IPS-NIHi11 (cell line): ENCODE measurements at regions not wholly inside any gene's neighbourhood (a gene's known extent, or its start where the extent isn't known, plus 50 kb on each side); places are given as distances from the start of the nearest gene placed in this dataset.
"Not testable (repeated sequence)": the region's sequence is repeated elsewhere in the genome, so short reads cannot be mapped to it uniquely, and the experiment has no call there.

Source experiments
- DNase-seq: peaks from one replicate; pipeline ENCODE4 v3.0.0; 2012; ENCODE audit warnings: mixed read lengths, low spot score

GRCh38 chr5:142222225-142222865 lies 102.5 kb downstream of the SPRY4 start:
- DNase-seq = no peak

GRCh38 chr5:142221091-142221860 lies 103.5 kb downstream of the SPRY4 start:
- no peak for DNase-seq

DNA sequence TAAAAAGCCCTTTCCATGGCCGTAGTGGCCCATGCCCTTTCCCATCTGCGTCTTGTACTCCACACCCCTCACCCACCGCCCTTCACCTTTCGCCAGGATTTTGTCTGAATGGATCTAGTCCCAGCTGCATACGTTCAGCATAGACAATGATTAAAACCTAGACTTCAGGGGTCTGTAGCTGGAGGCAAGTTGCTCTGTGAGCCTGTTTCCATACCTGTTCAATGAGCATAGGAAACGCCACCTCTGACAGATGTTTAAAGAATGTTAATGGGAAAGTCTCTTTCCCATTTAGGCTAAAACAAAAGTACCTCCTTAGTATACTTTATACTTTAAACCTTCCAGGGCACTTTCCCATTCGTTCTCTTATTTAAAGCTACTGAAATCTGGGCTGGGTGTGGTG lies 105.7 kb downstream of the SPRY4 start:
- DNase-seq = no peak

GRCh38 chr5:142216931-142217330 lies 107.9 kb downstream of the SPRY4 start:
- no peak for DNase-seq

- DNase-seq = no peak
These were observed 107.5 kb downstream of the NDFIP1 start for GRCh38 chr5:142215915-142216681.

GRCh38 chr5:142213077-142213476 lies 104.5 kb downstream of the NDFIP1 start:
- DNase-seq = no peak

- no peak for DNase-seq
These were observed 103.3 kb downstream of the NDFIP1 start for GRCh38 chr5:142211918-142212317.

GRCh38 chr5:142210864-142211412 lies 102.4 kb downstream of the NDFIP1 start:
- no peak for DNase-seq

DNA sequence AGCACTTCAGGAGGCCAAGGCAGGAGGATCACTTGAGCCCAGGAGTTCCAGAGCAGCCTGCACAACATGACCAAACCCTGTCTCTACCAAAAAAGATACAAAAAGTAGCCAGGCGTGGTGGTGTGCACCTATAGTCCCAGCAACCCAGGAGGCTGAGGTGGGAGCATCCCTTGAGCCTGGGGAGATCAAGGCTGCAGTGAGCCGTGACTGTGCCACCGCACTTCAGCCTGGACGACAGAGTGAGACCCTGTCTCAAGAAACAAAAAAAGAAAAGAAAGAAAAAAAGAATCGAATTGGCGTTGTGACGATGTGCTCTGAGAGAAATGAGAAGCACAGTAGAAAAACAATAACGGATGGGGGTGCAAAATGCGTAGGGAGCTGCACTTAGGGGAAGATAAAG lies 101.4 kb downstream of the NDFIP1 start:
- no peak for DNase-seq

DNA sequence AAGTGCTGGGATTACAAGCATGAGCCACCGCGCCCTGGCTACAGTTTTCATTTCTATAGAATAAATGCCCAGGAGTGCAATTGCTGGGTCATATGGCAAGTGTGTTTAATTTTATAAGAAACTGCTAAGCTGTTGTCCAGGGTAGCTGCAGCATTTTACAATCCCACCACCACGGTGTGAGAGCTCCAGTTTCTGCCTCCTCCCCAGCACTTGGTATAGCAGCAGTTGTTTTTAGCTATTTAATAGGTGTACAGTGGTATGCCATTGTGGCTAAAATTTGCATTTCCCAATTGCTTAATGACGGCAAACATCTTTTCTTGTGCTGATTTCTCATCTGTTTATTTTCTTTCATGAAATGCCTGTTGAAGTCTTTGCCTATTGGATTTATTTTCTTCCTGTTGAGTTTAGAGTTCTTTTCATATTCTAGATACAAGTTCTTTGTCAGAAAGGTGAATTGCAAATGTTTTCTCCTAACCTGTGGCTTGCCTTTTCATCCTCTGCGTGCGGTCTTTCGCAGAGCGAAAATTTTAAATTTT lies 100.3 kb downstream of the NDFIP1 start:
- no peak for DNase-seq

- not testable (repeated sequence) for DNase-seq
These were observed 99.7 kb downstream of the NDFIP1 start for GRCh38 chr5:142208244-142208643.

- DNase-seq = no peak
These were observed 98.2 kb downstream of the NDFIP1 start for GRCh38 chr5:142206801-142207200.

- DNase-seq = no peak
These were observed 95.6 kb downstream of the NDFIP1 start for GRCh38 chr5:142204219-142204618.
